ENCODE measurements at regions not wholly inside any gene's neighbourhood (a gene's known extent, or its start where the extent isn't known, plus 50 kb on each side); places are given as distances from the start of the nearest gene placed in this dataset.

- TF ChIP-seq CTCF (IDR thresholded peaks at IDR 0.05; ENCODE audit: insufficient read depth, low read length, poor library complexity, severe bottlenecking): no peak
- TF ChIP-seq EZH2phosphoT487 (conservative IDR thresholded peaks at IDR 0.05; ENCODE audit: low read length): no peak
These were observed 55.6 kb upstream of the NEDD9 start for GRCh38 chr6:11288065-11288464.

Data from SU-DHL-6 (cell line).